HG03520 (cell line): ENCODE measurements at regions not wholly inside any gene's neighbourhood (a gene's known extent, or its start where the extent isn't known, plus 50 kb on each side); places are given as distances from the start of the nearest gene placed in this dataset.

Experiments used
- ATAC-seq: cut with Tn5 transposase; IDR thresholded peaks from one replicate; pipeline ENCODE4 v1.9.1; 2021; ENCODE audit warnings: mild to moderate bottlenecking, moderate library complexity; ENCODE audit not compliant: unreplicated experiment

- no peak for ATAC-seq
Observed at GRCh38 chr20:52590100-52590499, 382.1 kb upstream of the TSHZ2 start.

GRCh38 chr20:52589251-52589812 is 382.8 kb upstream of the TSHZ2 start:
- no peak for ATAC-seq

- no peak for ATAC-seq
Observed at GRCh38 chr20:52586660-52587059, 385.5 kb upstream of the TSHZ2 start.

- no peak for ATAC-seq
Observed at GRCh38 chr20:52585333-52585732, 386.8 kb upstream of the TSHZ2 start.

GRCh38 chr20:52578559-52578958 is 387.0 kb upstream of the ZFP64 start:
- no peak for ATAC-seq

- no peak for ATAC-seq
Observed at GRCh38 chr20:52577696-52578095, 386.1 kb upstream of the ZFP64 start.

- no peak for ATAC-seq
Observed at GRCh38 chr20:52572687-52573086, 381.1 kb upstream of the ZFP64 start.

- no peak for ATAC-seq
Observed at GRCh38 chr20:52569201-52569600, 377.6 kb upstream of the ZFP64 start.

GRCh38 chr20:52565614-52566013 is 374.0 kb upstream of the ZFP64 start:
- no peak for ATAC-seq

GRCh38 chr20:52564594-52564993 is 373.0 kb upstream of the ZFP64 start:
- no peak for ATAC-seq

GRCh38 chr20:52552181-52552872 is 360.7 kb upstream of the ZFP64 start:
- ATAC-seq: no peak

- ATAC-seq: no peak
Observed at GRCh38 chr20:52542131-52542530, 350.6 kb upstream of the ZFP64 start.

- ATAC-seq: no peak
Observed at GRCh38 chr20:52540509-52540908, 348.9 kb upstream of the ZFP64 start.

GRCh38 chr20:52539891-52540290 is 348.3 kb upstream of the ZFP64 start:
- no peak for ATAC-seq

GRCh38 chr20:52536841-52537400 is 345.3 kb upstream of the ZFP64 start:
- ATAC-seq: no peak

GRCh38 chr20:52536040-52536439 is 344.5 kb upstream of the ZFP64 start:
- ATAC-seq: no peak

- no peak for ATAC-seq
Observed at GRCh38 chr20:52534616-52535015, 343.0 kb upstream of the ZFP64 start.

GRCh38 chr20:52533401-52533800 is 341.8 kb upstream of the ZFP64 start:
- ATAC-seq: no peak

GRCh38 chr20:52532674-52533073 is 341.1 kb upstream of the ZFP64 start:
- ATAC-seq: no peak

GRCh38 chr20:52530571-52530970 is 339.0 kb upstream of the ZFP64 start:
- no peak for ATAC-seq

GRCh38 chr20:52529826-52530225 is 338.2 kb upstream of the ZFP64 start:
- ATAC-seq: no peak

GRCh38 chr20:52524861-52525260 is 333.3 kb upstream of the ZFP64 start:
- no peak for ATAC-seq

GRCh38 chr20:52518735-52519134 is 327.2 kb upstream of the ZFP64 start:
- no peak for ATAC-seq
